Liver (tissue), 8 donors: ENCODE measurements at regions not wholly inside any gene's neighbourhood (a gene's known extent, or its start where the extent isn't known, plus 50 kb on each side); places are given as distances from the start of the nearest gene placed in this dataset.

Source experiments
- DNase-seq: peaks from one replicate; pipeline ENCODE4 v3.0.0-alpha.2; 2017; ENCODE audit warnings: low spot score
- H3K27ac ChIP-seq, 2 donors: one replicate each; pipeline ENCODE4 v1.7.0; 2013; ENCODE audit warnings: inconsistent platforms in 2 of 2, low read length in 2 of 2, control low read depth in 1 of 2, low read depth in 1 of 2, mild to moderate bottlenecking in 1 of 2
- H3K27me3 ChIP-seq, 4 donors: one replicate each; pipeline versions ENCODE4 v1.6.1 to v1.7.0; 2013; ENCODE audit warnings: low read length in 3 of 4, inconsistent platforms in 1 of 4, mild to moderate bottlenecking in 1 of 4, moderate library complexity in 1 of 4; ENCODE audit not compliant: control insufficient read depth in 4 of 4, insufficient read depth in 4 of 4
- H3K36me3 ChIP-seq, 4 donors: one replicate each; pipeline versions ENCODE4 v1.6.1 to v1.7.0; 2013; ENCODE audit warnings: low read length in 3 of 4, mild to moderate bottlenecking in 3 of 4, low read depth in 1 of 4, moderate library complexity in 1 of 4; ENCODE audit not compliant: control insufficient read depth in 4 of 4, insufficient read depth in 3 of 4
- H3K4me1 ChIP-seq, 4 donors: one replicate each; pipeline versions ENCODE4 v1.6.1 to v1.7.0; 2013; ENCODE audit warnings: low read length in 3 of 4, mild to moderate bottlenecking in 3 of 4, moderate library complexity in 1 of 4; ENCODE audit not compliant: control insufficient read depth in 4 of 4, insufficient read depth in 4 of 4
- H3K4me3 ChIP-seq, 3 donors: one replicate each; pipeline versions ENCODE4 v1.6.1 to v1.7.0; 2013; ENCODE audit warnings: low read length in 3 of 3, control low read depth in 1 of 3, low read depth in 1 of 3, mild to moderate bottlenecking in 1 of 3
- H3K9ac ChIP-seq, 2 donors: one replicate each; pipeline ENCODE4 v1.7.0; 2013; ENCODE audit warnings: low read length in 2 of 2, mild to moderate bottlenecking in 2 of 2, moderate library complexity in 2 of 2, control low read depth in 1 of 2, low read depth in 1 of 2
- H3K9me3 ChIP-seq, 4 donors: one replicate each; pipeline versions ENCODE4 v1.6.1 to v1.7.0; 2013; ENCODE audit warnings: low read length in 3 of 4; ENCODE audit not compliant: control insufficient read depth in 4 of 4
- EGR1 ChIP-seq, 2 donors: IDR thresholded peaks; 2 replicates each; pipeline ENCODE4 v1.6.1; 2016 to 2018; ENCODE audit warnings: antibody characterized with exemption in 2 of 2, low read depth in 2 of 2
- FOXA1 ChIP-seq: IDR thresholded peaks from 2 replicates; pipeline ENCODE4 v1.6.1; 2016; ENCODE audit warnings: antibody characterized with exemption
- HNF4A ChIP-seq, 2 donors: conservative IDR thresholded peaks; 2 replicates each; pipeline ENCODE4 v1.6.1; 2016; ENCODE audit warnings: antibody characterized with exemption in 2 of 2, mild to moderate bottlenecking in 2 of 2
- HNF4G ChIP-seq: IDR thresholded peaks from 2 replicates; pipeline ENCODE4 v1.6.1; 2016; ENCODE audit warnings: antibody characterized with exemption
- JUND ChIP-seq, 2 donors: IDR thresholded peaks; 2 replicates each; pipeline ENCODE4 v1.6.1; 2016; ENCODE audit warnings: antibody characterized with exemption in 2 of 2
- MAX ChIP-seq: IDR thresholded peaks from 2 replicates; pipeline ENCODE4 v1.6.1; 2016; ENCODE audit warnings: antibody characterized with exemption
- NR2F2 ChIP-seq: IDR thresholded peaks from 2 replicates; pipeline ENCODE4 v1.6.1; 2016; ENCODE audit warnings: antibody characterized with exemption
- RAD21 ChIP-seq, 2 donors: IDR thresholded peaks; 2 replicates each; pipeline ENCODE4 v1.6.1; 2016; ENCODE audit warnings: antibody characterized with exemption in 2 of 2, mild to moderate bottlenecking in 2 of 2
- REST ChIP-seq: IDR thresholded peaks from 2 replicates; pipeline ENCODE4 v1.6.1; 2016; ENCODE audit warnings: antibody characterized with exemption, mild to moderate bottlenecking
- RXRA ChIP-seq, 2 donors: IDR thresholded peaks; 2 replicates each; pipeline ENCODE4 v1.6.1; 2017 to 2018; ENCODE audit warnings: antibody characterized with exemption in 2 of 2, mild to moderate bottlenecking in 1 of 2
- YY1 ChIP-seq: IDR thresholded peaks from 2 replicates; pipeline ENCODE4 v1.6.1; 2016; ENCODE audit warnings: antibody characterized with exemption, mild to moderate bottlenecking
- WGBS: extraction: QIAGEN DNeasy Blood & Tissue Kit; methylation state at CpG from one replicate; pipeline ENCODE4 v1.1.7; 2013; 5-methylcytosine and 5-hydroxymethylcytosine counted together
- TF ChIP-seq, protein P1 (sequence below): fragments of 150-350 bp; IDR thresholded peaks from 2 replicates; pipeline ENCODE4 v1.5.1; 2017; ENCODE audit warnings: improper control_type of control experiment, low read depth, low read length; ENCODE audit not compliant: missing input control
- donor health status: healthy.
- donor health status: healthy.
- donor health status: healthy.
- donor health status: healthy.
- donor health status: healthy.

DNA sequence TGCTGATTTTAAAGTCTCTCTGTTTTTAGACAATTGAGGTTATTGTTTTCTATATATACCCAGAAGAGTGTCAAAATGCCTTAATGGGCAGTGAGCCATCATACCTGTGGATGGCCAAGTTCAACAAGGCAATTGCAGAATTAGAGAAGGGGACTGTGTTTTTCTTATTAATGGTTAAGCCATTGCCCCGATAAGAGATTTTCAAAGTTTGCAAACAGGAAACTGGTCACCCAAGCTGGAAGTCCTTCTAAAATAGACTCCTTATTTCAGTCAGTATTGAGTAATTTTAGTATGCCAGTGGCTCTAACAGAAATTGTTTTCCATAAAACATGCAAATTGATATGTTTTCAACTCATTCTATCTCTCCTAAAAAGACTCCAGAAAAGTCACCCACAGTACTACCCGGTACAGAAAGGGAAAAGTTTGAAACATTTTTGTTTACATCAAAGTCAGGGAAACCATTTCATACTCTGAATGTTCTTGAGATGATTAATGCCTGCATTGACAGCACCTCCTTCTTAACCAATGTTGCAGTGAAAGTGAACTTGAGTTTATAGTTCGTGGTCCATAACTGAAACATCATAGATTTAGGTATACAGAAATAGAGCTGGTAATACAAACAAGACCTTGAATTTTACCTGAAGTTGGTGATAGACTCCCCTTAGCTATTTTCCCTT is 191.1 kb downstream of the TMX1 start (continued):
- TF ChIP-seq REST (no peak), RXRA (IDR thresholded peaks at IDR 0.05) (peak; percentile 64 to 82), HNF4A (conservative IDR thresholded peaks at IDR 0.05) (peak; percentile 45 to 66), JUND (IDR thresholded peaks at IDR 0.05) (peak in 1 of 2 donors; percentile 39)

DNA sequence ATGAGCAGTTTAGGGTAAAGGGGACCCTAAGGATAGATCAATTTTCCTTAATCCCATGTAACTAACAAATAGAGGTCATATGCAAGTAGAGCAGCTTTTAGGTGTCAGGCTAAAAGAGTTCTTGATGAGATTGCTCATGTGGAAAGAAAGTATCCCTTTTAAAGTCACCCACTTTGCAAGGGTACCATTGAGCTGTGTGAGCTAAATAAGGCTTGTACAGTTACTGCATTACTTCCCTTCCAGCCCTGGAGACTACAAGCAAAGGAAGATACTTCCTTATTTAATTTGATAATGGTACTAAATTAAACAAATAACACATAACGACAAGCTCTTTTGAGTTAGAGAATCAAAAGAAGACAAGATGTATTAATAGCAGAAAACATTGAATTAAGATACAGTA is 191.7 kb downstream of the TMX1 start:
- no peak overlapping the region for H3K9ac ChIP-seq
- H3K4me1 ChIP-seq: peaks cover 6 to 32% (median 23%) of the 10 kb centered on the region in 4 donors
- H3K4me3 ChIP-seq: no peak overlapping the region
- H3K36me3 ChIP-seq: no peaks in the 10 kb centered on the region
- 35% methylated on average over 1 of the region's 1 CpG for WGBS
- H3K27ac ChIP-seq: peak overlapping the region; percentile 50 to 67
- TF ChIP-seq FOXA1 (no peak), RAD21 (IDR thresholded peaks at IDR 0.05) (no peak), REST (no peak), NR2F2 (no peak), YY1 (no peak), HNF4G (no peak), MAX (no peak), EGR1 (IDR thresholded peaks at IDR 0.05; ENCODE audit: low read depth in 2 of 2) (no peak), JUND (IDR thresholded peaks at IDR 0.05) (no peak)
- TF ChIP-seq, protein P1, sequence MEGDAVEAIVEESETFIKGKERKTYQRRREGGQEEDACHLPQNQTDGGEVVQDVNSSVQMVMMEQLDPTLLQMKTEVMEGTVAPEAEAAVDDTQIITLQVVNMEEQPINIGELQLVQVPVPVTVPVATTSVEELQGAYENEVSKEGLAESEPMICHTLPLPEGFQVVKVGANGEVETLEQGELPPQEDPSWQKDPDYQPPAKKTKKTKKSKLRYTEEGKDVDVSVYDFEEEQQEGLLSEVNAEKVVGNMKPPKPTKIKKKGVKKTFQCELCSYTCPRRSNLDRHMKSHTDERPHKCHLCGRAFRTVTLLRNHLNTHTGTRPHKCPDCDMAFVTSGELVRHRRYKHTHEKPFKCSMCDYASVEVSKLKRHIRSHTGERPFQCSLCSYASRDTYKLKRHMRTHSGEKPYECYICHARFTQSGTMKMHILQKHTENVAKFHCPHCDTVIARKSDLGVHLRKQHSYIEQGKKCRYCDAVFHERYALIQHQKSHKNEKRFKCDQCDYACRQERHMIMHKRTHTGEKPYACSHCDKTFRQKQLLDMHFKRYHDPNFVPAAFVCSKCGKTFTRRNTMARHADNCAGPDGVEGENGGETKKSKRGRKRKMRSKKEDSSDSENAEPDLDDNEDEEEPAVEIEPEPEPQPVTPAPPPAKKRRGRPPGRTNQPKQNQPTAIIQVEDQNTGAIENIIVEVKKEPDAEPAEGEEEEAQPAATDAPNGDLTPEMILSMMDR: no peak
- DNase-seq: no peak
- H3K27me3 ChIP-seq: no peaks in the 10 kb centered on the region
- no peaks in the 10 kb centered on the region for H3K9me3 ChIP-seq
